ENCODE measurements at regions not wholly inside any gene's neighbourhood (a gene's known extent, or its start where the extent isn't known, plus 50 kb on each side); places are given as distances from the start of the nearest gene placed in this dataset.

- peak; percentile 1 for DNase-seq
Observed at GRCh38 chr20:10961651-10962288, 288.0 kb upstream of the JAG1 start.

GRCh38 chr20:10962937-10963336 lies 289.1 kb upstream of the JAG1 start:
- DNase-seq, result no peak

- DNase-seq, result no peak
Observed at GRCh38 chr20:10963717-10964266, 290.0 kb upstream of the JAG1 start.

- no peak for DNase-seq
Observed at GRCh38 chr20:10965936-10966470, 292.2 kb upstream of the JAG1 start.

GRCh38 chr20:10970109-10970508 lies 296.3 kb upstream of the JAG1 start:
- DNase-seq, result no peak

GRCh38 chr20:10971096-10971495 lies 297.3 kb upstream of the JAG1 start:
- no peak for DNase-seq

- DNase-seq, result no peak
Observed at GRCh38 chr20:10972219-10972860, 298.5 kb upstream of the JAG1 start.

- no peak for DNase-seq
Observed at GRCh38 chr20:10976051-10976450, 302.3 kb upstream of the JAG1 start.

- no peak for DNase-seq
Observed at GRCh38 chr20:10978019-10978702, 304.4 kb upstream of the JAG1 start.

- DNase-seq, result no peak
Observed at GRCh38 chr20:10978713-10979112, 304.9 kb upstream of the JAG1 start.

GRCh38 chr20:10982692-10983091 lies 308.9 kb upstream of the JAG1 start:
- DNase-seq, result no peak

- DNase-seq, result no peak
Observed at GRCh38 chr20:10984294-10984693, 310.5 kb upstream of the JAG1 start.

GRCh38 chr20:10984913-10985312 lies 311.1 kb upstream of the JAG1 start:
- no peak for DNase-seq

GRCh38 chr20:10985536-10985935 lies 311.7 kb upstream of the JAG1 start:
- no peak for DNase-seq

GRCh38 chr20:10986586-10986985 lies 312.8 kb upstream of the JAG1 start:
- no peak for DNase-seq

GRCh38 chr20:10987651-10988383 lies 314.0 kb upstream of the JAG1 start:
- DNase-seq, result no peak

GRCh38 chr20:10990625-10991382 lies 317.0 kb upstream of the JAG1 start:
- no peak for DNase-seq

GRCh38 chr20:10992731-10993130 lies 318.9 kb upstream of the JAG1 start:
- DNase-seq, result no peak

- DNase-seq, result no peak
Observed at GRCh38 chr20:10994991-10995700, 321.3 kb upstream of the JAG1 start.

- DNase-seq, result no peak
Observed at GRCh38 chr20:10998476-10998875, 324.7 kb upstream of the JAG1 start.

- DNase-seq, result no peak
Observed at GRCh38 chr20:11000416-11000815, 326.6 kb upstream of the JAG1 start.

- DNase-seq, result no peak
Observed at GRCh38 chr20:11001302-11001701, 327.5 kb upstream of the JAG1 start.

Measured in DMS79 (cell line).